Gastrocnemius medialis (tissue), 4 donors: ENCODE measurements at regions not wholly inside any gene's neighbourhood (a gene's known extent, or its start where the extent isn't known, plus 50 kb on each side); places are given as distances from the start of the nearest gene placed in this dataset.

ENCODE experiments used
- ATAC-seq, 2 donors: fragments of 150-250 bp; one replicate each; pipeline ENCODE4 v1.9.1; 2016
- DNase-seq, 2 donors: peaks; one replicate each; pipeline ENCODE4 v3.0.0-alpha.2; 2019
- H3K27ac ChIP-seq, 4 donors: fragments of 200-600 bp; sonication (generic); 1 replicate in 1 of 4; 2 replicates in 3 of 4; pipeline ENCODE4 v1.5.1; 2016 to 2018; ENCODE audit warnings: mild to moderate bottlenecking in 2 of 4, moderate library complexity in 1 of 4
- H3K27me3 ChIP-seq, 3 donors: fragments of 200-600 bp; sonication (generic) in 2 of 3; 1 replicate in 1 of 3; 2 replicates in 2 of 3; pipeline versions ENCODE4 v1.5.1 to v1.6.0; 2016 to 2019; ENCODE audit warnings: mild to moderate bottlenecking in 1 of 3, moderate library complexity in 1 of 3
- H3K36me3 ChIP-seq, 2 donors: fragments of 200-600 bp; sonication (generic) in 1 of 2; one replicate each; pipeline ENCODE4 v1.5.1; 2017 to 2018
- H3K4me1 ChIP-seq, 2 donors: fragments of 200-600 bp; sonication (generic) in 1 of 2; one replicate each; pipeline ENCODE4 v1.5.1; 2016 to 2017; ENCODE audit warnings: mild to moderate bottlenecking in 2 of 2
- H3K4me3 ChIP-seq, 4 donors: fragments of 200-600 bp; sonication (generic) in 3 of 4; 1 replicate in 1 of 4; 2 replicates in 3 of 4; pipeline ENCODE4 v1.5.1; 2016 to 2019; ENCODE audit warnings: mild to moderate bottlenecking in 2 of 4
- H3K9me3 ChIP-seq, 3 donors: fragments of 200-600 bp; sonication (generic) in 2 of 3; 1 replicate in 1 of 3; 2 replicates in 2 of 3; pipeline ENCODE4 v1.5.1; 2016 to 2019
- POLR2A ChIP-seq, 2 donors: fragments of 450-650 bp; IDR thresholded peaks; one replicate each; pipeline ENCODE4 v1.6.1; 2017; ENCODE audit warnings: antibody characterized with exemption in 2 of 2, mild to moderate bottlenecking in 2 of 2, moderate library complexity in 2 of 2
- in situ Hi-C, 4 donors: fragments of 200-750 bp; cut with MboI; loops; one replicate each; pipeline versions ENCODE4 v1.15.0 to v1.8.0; 2017; ENCODE audit warnings: low sequenced_read_pairs in 4 of 4
- intact Hi-C: fragments of 100-400 bp; cut with DNase I; formaldehyde crosslinking; loops from one replicate; pipeline ENCODE4 v1.15.1; 2023; ENCODE audit warnings: low total_unique reads
- TF ChIP-seq, protein P1 (sequence below), 5 experiments: fragments of 450-650 bp in 3 of 5; fragments of 200-600 bp in 2 of 5; sonication (generic) in 2 of 5; IDR thresholded peaks in 4 of 5; conservative IDR thresholded peaks in 1 of 5; 1 replicate in 4 of 5; 2 replicates in 1 of 5; pipeline ENCODE4 v1.5.1; 2016 to 2019; ENCODE audit warnings: antibody characterized with exemption in 5 of 5, mild to moderate bottlenecking in 3 of 5, moderate library complexity in 3 of 5

DNA sequence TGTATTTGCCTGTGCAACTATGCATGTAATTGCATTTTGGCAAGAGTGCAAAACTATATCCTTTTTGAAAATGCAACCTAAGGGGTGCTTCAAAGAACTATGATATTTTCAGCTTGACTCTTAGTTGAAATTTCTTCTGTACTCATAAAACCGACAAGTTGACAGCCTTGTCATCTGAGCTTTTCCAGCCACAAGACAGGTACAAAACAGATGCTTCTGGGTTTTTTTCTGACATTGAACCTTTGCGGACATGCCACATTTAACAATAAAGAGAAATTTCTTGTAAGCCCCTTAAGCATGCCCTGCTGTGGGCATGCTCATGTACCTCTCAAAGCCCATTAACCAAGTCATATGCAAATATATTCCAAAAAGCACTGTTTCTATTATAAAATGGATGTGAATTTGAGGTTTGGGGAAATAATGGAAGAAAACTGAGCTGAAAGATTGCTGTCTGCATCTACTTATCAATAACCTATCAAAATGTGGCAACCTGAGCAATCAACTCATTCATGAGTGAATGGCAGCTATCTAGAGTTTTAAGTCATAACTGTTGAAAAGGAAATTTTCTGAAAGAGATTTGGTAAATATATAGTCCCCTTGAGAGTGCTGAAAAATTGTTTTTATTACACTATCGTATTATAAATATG, 1117.0 kb upstream of the LRRTM3 start:
- H3K4me3 ChIP-seq: no peak overlapping the region
- ATAC-seq (no peak), DNase-seq (no peak)
- H3K27ac ChIP-seq: no peak overlapping the region
- no peaks in the 10 kb centered on the region for H3K27me3 ChIP-seq
- intact Hi-C loops (no loop called here), in situ Hi-C loops (no loop called here)
- H3K4me1 ChIP-seq: no peaks in the 10 kb centered on the region
- no peaks in the 10 kb centered on the region for H3K9me3 ChIP-seq
- no peak for TF ChIP-seq POLR2A (IDR thresholded peaks at IDR 0.05)
- TF ChIP-seq, protein P1, sequence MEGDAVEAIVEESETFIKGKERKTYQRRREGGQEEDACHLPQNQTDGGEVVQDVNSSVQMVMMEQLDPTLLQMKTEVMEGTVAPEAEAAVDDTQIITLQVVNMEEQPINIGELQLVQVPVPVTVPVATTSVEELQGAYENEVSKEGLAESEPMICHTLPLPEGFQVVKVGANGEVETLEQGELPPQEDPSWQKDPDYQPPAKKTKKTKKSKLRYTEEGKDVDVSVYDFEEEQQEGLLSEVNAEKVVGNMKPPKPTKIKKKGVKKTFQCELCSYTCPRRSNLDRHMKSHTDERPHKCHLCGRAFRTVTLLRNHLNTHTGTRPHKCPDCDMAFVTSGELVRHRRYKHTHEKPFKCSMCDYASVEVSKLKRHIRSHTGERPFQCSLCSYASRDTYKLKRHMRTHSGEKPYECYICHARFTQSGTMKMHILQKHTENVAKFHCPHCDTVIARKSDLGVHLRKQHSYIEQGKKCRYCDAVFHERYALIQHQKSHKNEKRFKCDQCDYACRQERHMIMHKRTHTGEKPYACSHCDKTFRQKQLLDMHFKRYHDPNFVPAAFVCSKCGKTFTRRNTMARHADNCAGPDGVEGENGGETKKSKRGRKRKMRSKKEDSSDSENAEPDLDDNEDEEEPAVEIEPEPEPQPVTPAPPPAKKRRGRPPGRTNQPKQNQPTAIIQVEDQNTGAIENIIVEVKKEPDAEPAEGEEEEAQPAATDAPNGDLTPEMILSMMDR (IDR thresholded peaks at IDR 0.05 in 4 of 5, conservative IDR thresholded peaks at IDR 0.05 in 1 of 5): no peak
- no peaks in the 10 kb centered on the region for H3K36me3 ChIP-seq

DNA sequence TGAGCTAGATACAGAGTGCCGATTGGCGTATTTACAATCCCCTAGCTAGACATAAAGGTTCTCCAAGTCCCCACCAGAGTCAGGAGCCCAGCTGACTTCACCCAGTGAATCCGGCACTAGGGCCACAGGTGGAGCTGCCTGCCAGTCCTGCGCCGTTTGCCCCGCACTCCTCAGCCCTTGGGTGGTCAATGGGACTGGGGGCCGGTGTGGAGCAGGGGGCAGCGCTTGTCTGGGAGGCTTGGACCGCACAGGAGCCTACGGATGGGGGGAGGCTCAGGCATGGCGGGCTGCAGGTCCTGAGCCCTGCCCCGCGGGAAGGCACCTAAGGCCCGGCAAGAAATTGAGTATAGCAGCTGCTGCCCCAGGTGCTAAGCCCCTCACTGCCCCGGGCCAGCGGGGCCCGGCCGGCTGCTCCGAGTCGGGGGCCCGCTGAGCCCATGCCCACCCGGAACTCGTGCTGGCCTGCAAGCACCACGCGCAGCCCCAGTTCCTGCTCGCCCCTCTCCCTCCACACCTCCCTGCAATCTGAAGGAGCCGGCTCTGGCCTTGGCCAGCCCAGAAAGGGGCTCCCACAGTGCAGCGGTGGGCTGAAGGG, 1113.8 kb upstream of the LRRTM3 start:
- Histone ChIP-seq H3K27me3 (no peaks in the 10 kb centered on the region), H3K9me3 (no peaks in the 10 kb centered on the region), H3K4me3 (no peak overlapping the region), H3K36me3 (no peaks in the 10 kb centered on the region), H3K4me1 (no peaks in the 10 kb centered on the region), H3K27ac (no peak overlapping the region)
- intact Hi-C loops: no loop called here
- no peak for ATAC-seq
- TF ChIP-seq POLR2A (IDR thresholded peaks at IDR 0.05): no peak
- TF ChIP-seq, protein P1 (IDR thresholded peaks at IDR 0.05 in 4 of 5, conservative IDR thresholded peaks at IDR 0.05 in 1 of 5): no peak
- no peak for DNase-seq
- in situ Hi-C loops: no loop called here

DNA sequence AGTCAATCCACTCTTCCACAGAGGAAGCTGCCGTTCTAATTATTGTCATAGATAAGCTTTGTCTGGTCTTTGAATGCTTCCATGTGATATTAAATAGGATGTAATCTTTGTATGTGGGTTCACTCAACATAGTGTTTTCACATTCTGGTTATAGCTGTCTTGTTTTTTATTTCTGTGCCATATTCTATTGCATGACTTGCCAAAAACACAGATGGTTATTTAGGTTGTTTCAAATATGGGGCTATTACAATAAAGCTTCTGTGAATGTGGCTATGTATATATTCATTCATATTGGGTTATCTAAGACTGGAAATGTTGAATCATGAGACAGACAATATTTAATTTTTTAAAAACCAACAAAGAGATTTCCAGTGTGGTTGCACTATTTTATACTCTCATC, 1109.3 kb upstream of the LRRTM3 start:
- no peaks in the 10 kb centered on the region for H3K36me3 ChIP-seq
- no peak for TF ChIP-seq POLR2A (IDR thresholded peaks at IDR 0.05)
- TF ChIP-seq, protein P1 (IDR thresholded peaks at IDR 0.05 in 4 of 5, conservative IDR thresholded peaks at IDR 0.05 in 1 of 5): no peak

DNA sequence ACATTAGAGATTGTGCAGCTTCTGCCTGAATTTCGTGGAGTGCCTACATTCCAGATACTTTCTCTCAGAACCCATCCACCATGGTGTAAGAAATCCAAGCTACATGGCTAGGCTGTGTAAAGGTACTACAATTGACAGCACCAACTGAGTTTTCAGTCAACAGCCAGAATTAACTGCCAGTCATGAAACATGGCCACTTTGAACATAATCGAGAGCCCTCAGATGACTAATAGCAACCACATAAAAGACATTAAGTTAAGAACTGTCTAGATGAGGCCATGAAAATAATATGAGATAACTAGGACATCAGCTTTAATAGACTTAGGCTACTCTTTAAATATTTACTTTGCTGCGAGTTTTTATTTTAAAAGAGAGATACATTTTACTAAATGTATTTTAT, 1106.8 kb upstream of the LRRTM3 start:
- Histone ChIP-seq H3K4me3 (no peak overlapping the region), H3K27ac (no peak overlapping the region), H3K9me3 (no peaks in the 10 kb centered on the region), H3K4me1 (no peaks in the 10 kb centered on the region), H3K36me3 (no peaks in the 10 kb centered on the region), H3K27me3 (no peaks in the 10 kb centered on the region)
- TF ChIP-seq POLR2A (IDR thresholded peaks at IDR 0.05): no peak
- intact Hi-C loops: no loop called here
- in situ Hi-C loops: no loop called here
- no peak for DNase-seq
- no peak for ATAC-seq

More for the DNA sequence above, 1109.3 kb upstream of the LRRTM3 start:
- H3K27ac ChIP-seq: no peak overlapping the region
- H3K4me1 ChIP-seq: no peaks in the 10 kb centered on the region
- H3K4me3 ChIP-seq: no peak overlapping the region
- ATAC-seq (no peak), DNase-seq (no peak)
- no peaks in the 10 kb centered on the region for H3K27me3 ChIP-seq
- no peaks in the 10 kb centered on the region for H3K9me3 ChIP-seq
- in situ Hi-C loops: no loop called here
- intact Hi-C loops: no loop called here

DNA sequence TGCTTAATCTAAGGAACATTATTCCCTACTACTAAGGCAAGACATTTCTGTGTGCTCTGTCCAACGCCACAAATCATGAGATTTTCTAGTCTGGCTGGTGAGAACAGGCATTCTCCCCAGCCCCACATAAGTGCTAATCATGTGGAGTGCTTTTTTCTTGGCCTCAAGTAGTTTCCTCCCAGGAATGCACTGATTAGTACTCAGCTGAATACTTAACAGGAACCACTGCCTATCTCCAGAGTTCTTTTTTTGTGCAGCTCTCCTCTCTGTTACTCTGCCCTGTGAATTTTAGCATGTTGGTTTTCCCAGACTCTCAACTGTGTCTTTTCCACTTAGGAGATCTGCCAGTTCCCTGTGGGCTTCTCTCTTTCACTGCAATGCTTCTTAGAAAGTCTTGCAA, 1098.5 kb upstream of the LRRTM3 start:
- H3K9me3 ChIP-seq: no peaks in the 10 kb centered on the region
- no peaks in the 10 kb centered on the region for H3K36me3 ChIP-seq
- no peaks in the 10 kb centered on the region for H3K27me3 ChIP-seq
- no peak overlapping the region for H3K4me3 ChIP-seq
- no peaks in the 10 kb centered on the region for H3K4me1 ChIP-seq
- ATAC-seq (no peak), DNase-seq (no peak)
- H3K27ac ChIP-seq: no peak overlapping the region
- in situ Hi-C loops: no loop called here
- TF ChIP-seq, protein P1 (IDR thresholded peaks at IDR 0.05 in 4 of 5, conservative IDR thresholded peaks at IDR 0.05 in 1 of 5): no peak
- TF ChIP-seq POLR2A (IDR thresholded peaks at IDR 0.05): no peak
- intact Hi-C loops: no loop called here
